Mesenchymal stem cell (in vitro differentiated cells and primary cell): ENCODE measurements at regions not wholly inside any gene's neighbourhood (a gene's known extent, or its start where the extent isn't known, plus 50 kb on each side); places are given as distances from the start of the nearest gene placed in this dataset.
"Not testable (repeated sequence)": the region's sequence is repeated elsewhere in the genome, so short reads cannot be mapped to it uniquely, and the experiment has no call there.

Experiments used
- DNase-seq: peaks from one replicate; pipeline ENCODE4 v3.0.0-alpha.2; 2013
- H2AFZ ChIP-seq: one replicate; pipeline ENCODE4 v1.6.1; 2013; ENCODE audit warnings: low read depth, mild to moderate bottlenecking, control low read depth, inconsistent platforms, low read length, moderate library complexity
- H2AK5ac ChIP-seq: 2 replicates; pipeline ENCODE4 v1.6.1; 2013; ENCODE audit warnings: low read length, moderate library complexity, mild to moderate bottlenecking, inconsistent platforms; ENCODE audit not compliant: severe bottlenecking
- H2BK120ac ChIP-seq: one replicate; pipeline ENCODE4 v1.6.1; 2013; ENCODE audit warnings: low read depth, mild to moderate bottlenecking, inconsistent platforms, low read length, moderate library complexity
- H2BK12ac ChIP-seq, 2 experiments: one replicate each; pipeline ENCODE4 v1.6.1; 2013; ENCODE audit warnings: inconsistent platforms in 2 of 2, low read length in 2 of 2, mild to moderate bottlenecking in 2 of 2, moderate library complexity in 2 of 2, control low read depth in 1 of 2
- H2BK15ac ChIP-seq: one replicate; pipeline ENCODE4 v1.6.1; 2013; ENCODE audit warnings: mild to moderate bottlenecking, low read depth, inconsistent platforms; ENCODE audit not compliant: poor library complexity, severe bottlenecking
- H2BK5ac ChIP-seq: 2 replicates; pipeline ENCODE4 v1.6.1; 2013; ENCODE audit warnings: low read depth, mild to moderate bottlenecking, low read length, control low read depth, inconsistent platforms; ENCODE audit not compliant: poor library complexity, severe bottlenecking
- H3K14ac ChIP-seq, 2 experiments: one replicate each; pipeline ENCODE4 v1.6.1; 2013; ENCODE audit warnings: inconsistent platforms in 2 of 2, low read length in 2 of 2, control low read depth in 1 of 2, mild to moderate bottlenecking in 1 of 2, moderate library complexity in 1 of 2
- H3K18ac ChIP-seq, 2 experiments: one replicate each; pipeline ENCODE4 v1.6.1; 2013; ENCODE audit warnings: inconsistent platforms in 2 of 2, low read length in 2 of 2, control low read depth in 1 of 2, low read depth in 1 of 2, mild to moderate bottlenecking in 1 of 2
- H3K23ac ChIP-seq, 2 experiments: one replicate each; pipeline ENCODE4 v1.6.1; 2013; ENCODE audit warnings: inconsistent platforms in 2 of 2, low read length in 2 of 2, mild to moderate bottlenecking in 2 of 2, moderate library complexity in 2 of 2, control low read depth in 1 of 2
- H3K27ac ChIP-seq: 2 replicates; pipeline ENCODE4 v1.5.1; 2013; ENCODE audit warnings: mild to moderate bottlenecking, moderate library complexity, low read length, control low read depth, inconsistent platforms; ENCODE audit not compliant: poor library complexity, severe bottlenecking
- H3K27me3 ChIP-seq, 2 experiments: 2 replicates each; pipeline versions ENCODE4 v1.6.1 to v1.7.0; 2013; ENCODE audit warnings: low read length in 2 of 2, mild to moderate bottlenecking in 2 of 2, moderate library complexity in 2 of 2, control low read depth in 1 of 2, inconsistent platforms in 1 of 2; ENCODE audit not compliant: control insufficient read depth in 1 of 2, insufficient read depth in 1 of 2
- H3K36me3 ChIP-seq, 2 experiments: 2 replicates each; pipeline versions ENCODE4 v1.6.1 to v1.7.0; 2013; ENCODE audit warnings: low read length in 2 of 2, control low read depth in 1 of 2, inconsistent platforms in 1 of 2, low read depth in 1 of 2, mild to moderate bottlenecking in 1 of 2; ENCODE audit not compliant: insufficient read depth in 2 of 2, control insufficient read depth in 1 of 2
- H3K4ac ChIP-seq, 2 experiments: one replicate each; pipeline ENCODE4 v1.6.1; 2013; ENCODE audit warnings: inconsistent platforms in 2 of 2, low read length in 2 of 2, mild to moderate bottlenecking in 2 of 2, moderate library complexity in 2 of 2, control low read depth in 1 of 2, low read depth in 1 of 2
- H3K4me1 ChIP-seq: 2 replicates; pipeline ENCODE4 v1.6.1; 2013; ENCODE audit warnings: low read depth, low read length, control low read depth; ENCODE audit not compliant: control insufficient read depth, insufficient read depth
- H3K4me2 ChIP-seq: 2 replicates; pipeline ENCODE4 v1.6.1; 2013; ENCODE audit warnings: low read length, mild to moderate bottlenecking, inconsistent platforms; ENCODE audit not compliant: poor library complexity, severe bottlenecking
- H3K4me3 ChIP-seq, 2 experiments: 2 replicates each; pipeline versions ENCODE4 v1.5.1 to v1.7.0; 2013; ENCODE audit warnings: low read length in 2 of 2, mild to moderate bottlenecking in 2 of 2, control low read depth in 1 of 2, low read depth in 1 of 2; ENCODE audit not compliant: insufficient read depth in 1 of 2
- H3K79me1 ChIP-seq: replicated peaks from 2 replicates; pipeline ENCODE4 v1.6.1; 2013; ENCODE audit warnings: mild to moderate bottlenecking, control low read depth, low read length, inconsistent platforms; ENCODE audit not compliant: poor library complexity, severe bottlenecking
- H3K9ac ChIP-seq: 2 replicates; pipeline ENCODE4 v1.7.0; 2013; ENCODE audit warnings: mild to moderate bottlenecking, low read length, moderate library complexity
- H3K9me3 ChIP-seq: 2 replicates; pipeline ENCODE4 v1.7.0; 2013; ENCODE audit warnings: mild to moderate bottlenecking, low read length; ENCODE audit not compliant: control insufficient read depth
- H4K8ac ChIP-seq: one replicate; pipeline ENCODE4 v1.6.1; 2013; ENCODE audit warnings: inconsistent platforms, mild to moderate bottlenecking, low read length, moderate library complexity
- H4K91ac ChIP-seq: one replicate; pipeline ENCODE4 v1.6.1; 2013; ENCODE audit warnings: mild to moderate bottlenecking, low read length, inconsistent platforms
- WGBS: methylation state at CpG from one replicate; pipeline ENCODE4 v1.1.7; 2013; ENCODE audit warnings: mixed read lengths; 5-methylcytosine and 5-hydroxymethylcytosine counted together

DNA sequence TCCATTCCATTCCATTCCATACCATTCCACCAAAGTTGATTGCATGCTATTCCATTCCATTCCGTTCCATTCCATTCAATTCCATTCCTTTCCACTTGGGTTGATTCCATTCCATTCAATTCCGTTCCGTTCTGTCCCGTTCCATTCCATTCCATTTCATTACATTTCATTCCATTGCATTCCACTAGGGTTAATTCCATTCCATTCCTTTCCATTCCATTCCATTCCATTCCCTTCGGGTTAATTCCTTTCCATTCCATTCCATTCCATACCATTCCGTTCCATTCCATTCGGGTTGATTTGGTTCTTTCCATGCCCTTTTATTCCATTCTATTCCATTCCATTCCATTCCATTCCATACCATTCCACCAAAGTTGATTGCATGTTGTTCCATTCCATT lies 131.9 kb downstream of the CWH43 start:
- H2BK15ac ChIP-seq, H3K36me3 ChIP-seq, H2AFZ ChIP-seq, H3K4ac ChIP-seq, H3K27me3 ChIP-seq, H3K18ac ChIP-seq, H3K27ac ChIP-seq, H3K4me2 ChIP-seq, H4K8ac ChIP-seq, H3K79me1 ChIP-seq, H3K14ac ChIP-seq, H3K23ac ChIP-seq, H3K9ac ChIP-seq, H4K91ac ChIP-seq, DNase-seq, H3K4me1 ChIP-seq, H2BK12ac ChIP-seq, H3K4me3 ChIP-seq, H2BK5ac ChIP-seq, H2BK120ac ChIP-seq, H2AK5ac ChIP-seq: not testable (repeated sequence)
- peaks cover 56% of the 10 kb centered on the region for H3K9me3 ChIP-seq
- 69% methylated on average over 7 of the region's 7 CpGs for WGBS

DNA sequence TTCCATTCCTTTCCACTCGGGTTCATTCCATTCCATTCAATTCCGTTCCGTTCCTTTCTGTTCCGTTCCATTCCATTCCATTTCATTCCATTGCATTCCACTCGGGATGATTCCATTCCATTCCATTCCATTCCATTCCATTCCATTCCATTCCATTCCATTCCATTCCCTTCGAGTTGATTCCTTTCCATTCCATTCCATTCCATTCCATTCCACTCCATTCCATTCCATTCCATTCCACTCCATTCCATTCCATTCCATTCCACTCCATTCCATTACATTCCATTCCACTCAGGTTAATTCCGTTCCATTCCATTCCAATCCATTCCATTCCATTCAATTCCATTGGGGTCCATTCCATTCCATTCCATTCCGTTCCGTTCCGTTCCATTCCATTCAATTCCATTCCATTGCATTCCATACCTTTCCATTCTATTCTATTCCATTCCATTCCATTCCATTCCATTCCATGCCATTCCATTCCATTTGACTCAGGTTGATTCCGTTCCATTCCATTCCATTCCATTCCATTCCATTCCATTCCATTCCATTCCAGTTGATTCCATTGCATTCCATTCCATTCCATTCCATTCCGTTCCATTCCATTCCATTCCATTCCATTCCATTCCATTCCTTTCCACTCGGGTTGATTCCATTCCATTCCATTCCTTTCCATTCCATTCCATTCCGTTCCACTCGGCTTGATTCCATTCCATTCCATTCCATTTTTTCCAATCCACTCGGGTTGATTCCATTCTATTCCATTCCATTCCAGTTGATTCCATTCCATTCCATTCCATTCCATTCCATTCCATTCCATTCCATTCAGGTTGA lies 132.5 kb downstream of the CWH43 start:
- H2BK120ac ChIP-seq, H4K91ac ChIP-seq, H2AK5ac ChIP-seq, H3K79me1 ChIP-seq, H3K9ac ChIP-seq, H3K27ac ChIP-seq, H3K23ac ChIP-seq, H3K36me3 ChIP-seq, H3K4me1 ChIP-seq, H4K8ac ChIP-seq, H2BK5ac ChIP-seq, H2BK12ac ChIP-seq, H3K27me3 ChIP-seq, H2AFZ ChIP-seq, H3K4me3 ChIP-seq, DNase-seq, H3K18ac ChIP-seq, H3K4me2 ChIP-seq, H3K4ac ChIP-seq, H2BK15ac ChIP-seq, H3K14ac ChIP-seq: not testable (repeated sequence)
- WGBS, result 51% methylated on average over 16 of the region's 16 CpGs
- H3K9me3 ChIP-seq, result peaks cover 52% of the 10 kb centered on the region

DNA sequence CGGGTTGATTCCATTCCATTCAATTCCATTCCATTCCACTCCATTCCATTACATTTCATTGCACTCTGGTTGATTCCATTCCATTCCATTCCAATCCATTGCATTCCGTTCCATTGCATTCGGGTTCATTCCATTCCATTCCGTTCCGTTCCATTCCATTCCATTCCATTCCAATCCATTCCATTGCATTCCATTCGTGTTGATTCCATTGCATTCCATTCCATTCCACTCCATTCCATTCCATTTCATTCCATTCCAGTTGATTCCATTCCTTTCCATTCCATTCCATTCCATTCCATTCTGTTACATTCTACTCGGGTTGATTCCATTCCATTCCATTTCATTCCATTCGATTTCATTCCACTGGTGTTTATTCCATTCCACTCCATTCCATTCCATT lies 133.3 kb downstream of the CWH43 start:
- not testable (repeated sequence) for H4K91ac ChIP-seq, H3K4me3 ChIP-seq, H2BK5ac ChIP-seq, H3K4ac ChIP-seq, DNase-seq, H2BK120ac ChIP-seq, H2BK15ac ChIP-seq, H2AK5ac ChIP-seq, H3K36me3 ChIP-seq, H3K4me1 ChIP-seq, H3K27me3 ChIP-seq, H3K9ac ChIP-seq, H3K79me1 ChIP-seq, H3K27ac ChIP-seq, H2BK12ac ChIP-seq, H2AFZ ChIP-seq, H3K18ac ChIP-seq, H3K4me2 ChIP-seq, H4K8ac ChIP-seq, H3K14ac ChIP-seq, H3K23ac ChIP-seq
- 53% methylated on average over 8 of the region's 8 CpGs for WGBS
- H3K9me3 ChIP-seq, result peaks cover 52% of the 10 kb centered on the region

DNA sequence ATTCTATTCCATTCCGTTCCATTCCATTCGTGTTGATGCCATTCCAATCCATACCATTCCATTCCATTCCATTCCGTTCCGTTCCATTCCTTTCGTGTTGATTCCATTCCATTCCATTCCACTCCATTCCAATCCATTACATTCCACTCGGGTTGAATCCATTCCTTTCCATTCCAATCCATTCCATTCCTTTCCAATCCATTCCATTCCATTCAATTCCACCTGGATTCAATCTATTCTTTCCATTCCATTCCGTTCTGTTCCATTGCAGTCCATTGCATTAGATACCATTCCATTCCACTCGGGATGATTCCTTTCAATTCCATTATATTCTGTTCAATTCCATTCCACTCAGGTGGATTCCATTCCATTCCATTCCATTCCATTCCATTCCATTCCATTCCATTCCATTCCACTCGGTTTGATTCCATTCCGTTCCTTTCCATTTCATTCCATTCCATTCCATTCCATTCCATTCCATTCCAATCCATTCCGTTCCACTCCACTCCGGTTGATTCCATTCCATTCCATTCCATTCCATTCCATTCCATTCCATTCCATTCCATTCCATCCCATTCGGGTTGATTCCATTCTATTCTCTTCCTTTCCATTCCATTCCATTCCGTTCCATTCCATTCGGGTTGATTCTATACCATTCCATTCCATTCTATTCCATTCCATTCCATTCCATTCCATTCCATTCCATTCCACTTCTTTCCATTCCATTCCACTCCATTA lies 134.1 kb downstream of the CWH43 start:
- not testable (repeated sequence) for H3K4me2 ChIP-seq, H2BK12ac ChIP-seq, H4K8ac ChIP-seq, H2AFZ ChIP-seq, H3K27ac ChIP-seq, H3K4me3 ChIP-seq, H3K79me1 ChIP-seq, H3K4me1 ChIP-seq, H3K14ac ChIP-seq, H3K9ac ChIP-seq, H2BK120ac ChIP-seq, H2AK5ac ChIP-seq, H3K36me3 ChIP-seq, H3K18ac ChIP-seq, H2BK15ac ChIP-seq, H3K27me3 ChIP-seq, H3K4ac ChIP-seq, H4K91ac ChIP-seq, H2BK5ac ChIP-seq, H3K23ac ChIP-seq
- WGBS, result 46% methylated on average over 15 of the region's 15 CpGs
- H3K9me3 ChIP-seq, result peaks cover 44% of the 10 kb centered on the region
- peak; percentile 49 for DNase-seq
